ENCODE measurements at regions not wholly inside any gene's neighbourhood (a gene's known extent, or its start where the extent isn't known, plus 50 kb on each side); places are given as distances from the start of the nearest gene placed in this dataset.

DNA sequence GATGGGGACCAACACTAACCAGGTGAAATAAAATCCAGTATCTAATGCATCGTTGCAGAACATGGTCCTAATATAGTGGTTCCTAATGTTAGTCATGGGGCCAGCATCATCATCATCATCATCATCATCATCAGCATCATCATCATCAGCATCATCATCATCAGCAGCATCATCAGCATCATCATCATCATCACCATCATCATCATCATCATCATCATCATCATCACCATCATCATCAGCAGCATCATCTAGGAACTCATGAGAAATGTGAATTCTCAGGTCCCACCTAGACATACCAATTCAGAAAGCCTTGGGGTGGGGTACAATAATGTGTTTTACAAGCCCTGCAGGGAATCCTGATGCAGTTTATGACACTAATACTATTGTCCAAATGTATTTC is 179.4 kb upstream of the LRRN1 start:
- DNase-seq (ENCODE audit: low read depth in 1 of 2, low spot score in 1 of 2) (no peak), FAIRE-seq (no peak), ATAC-seq (no peak)
- Histone ChIP-seq H3K9me3 (no peaks in the 10 kb centered on the region; the same call in 2 of the 3 replicates), H3K4me3 (no peak overlapping the region), H3K4me1 (no peaks in the 10 kb centered on the region), H3K27ac (no peak overlapping the region), H3K4me2 (no peak overlapping the region)
- WGBS (ENCODE audit: missing lambda C conversion rate), result 10% methylated on average over 1 of the region's 1 CpG
- ChIA-PET POLR2A (no interaction called here), CTCF (no interaction called here)
- TF ChIP-seq NFE2L2 (conservative IDR thresholded peaks at IDR 0.05; ENCODE audit: low read length) (no peak), RAD21 (conservative IDR thresholded peaks at IDR 0.05 in 1 of 2, IDR thresholded peaks at IDR 0.05 in 1 of 2) (no peak), FOSB (CRISPR knock-in tag; IDR thresholded peaks at IDR 0.05) (no peak), GATA3 (IDR thresholded peaks at IDR 0.05; ENCODE audit: borderline replicate concordance) (no peak), RARB (CRISPR knock-in tag; IDR thresholded peaks at IDR 0.05) (no peak), HDAC2 (IDR thresholded peaks at IDR 0.05) (no peak), CBX2 (IDR thresholded peaks at IDR 0.05; ENCODE audit: borderline replicate concordance, low read depth) (no peak)
- TF ChIP-seq, protein P1, sequence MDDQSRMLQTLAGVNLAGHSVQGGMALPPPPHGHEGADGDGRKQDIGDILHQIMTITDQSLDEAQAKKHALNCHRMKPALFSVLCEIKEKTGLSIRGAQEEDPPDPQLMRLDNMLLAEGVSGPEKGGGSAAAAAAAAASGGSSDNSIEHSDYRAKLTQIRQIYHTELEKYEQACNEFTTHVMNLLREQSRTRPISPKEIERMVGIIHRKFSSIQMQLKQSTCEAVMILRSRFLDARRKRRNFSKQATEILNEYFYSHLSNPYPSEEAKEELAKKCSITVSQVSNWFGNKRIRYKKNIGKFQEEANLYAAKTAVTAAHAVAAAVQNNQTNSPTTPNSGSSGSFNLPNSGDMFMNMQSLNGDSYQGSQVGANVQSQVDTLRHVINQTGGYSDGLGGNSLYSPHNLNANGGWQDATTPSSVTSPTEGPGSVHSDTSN (IDR thresholded peaks at IDR 0.05), result no peak
- TF ChIP-seq, protein P2, sequence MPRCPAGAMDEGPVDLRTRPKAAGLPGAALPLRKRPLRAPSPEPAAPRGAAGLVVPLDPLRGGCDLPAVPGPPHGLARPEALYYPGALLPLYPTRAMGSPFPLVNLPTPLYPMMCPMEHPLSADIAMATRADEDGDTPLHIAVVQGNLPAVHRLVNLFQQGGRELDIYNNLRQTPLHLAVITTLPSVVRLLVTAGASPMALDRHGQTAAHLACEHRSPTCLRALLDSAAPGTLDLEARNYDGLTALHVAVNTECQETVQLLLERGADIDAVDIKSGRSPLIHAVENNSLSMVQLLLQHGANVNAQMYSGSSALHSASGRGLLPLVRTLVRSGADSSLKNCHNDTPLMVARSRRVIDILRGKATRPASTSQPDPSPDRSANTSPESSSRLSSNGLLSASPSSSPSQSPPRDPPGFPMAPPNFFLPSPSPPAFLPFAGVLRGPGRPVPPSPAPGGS (IDR thresholded peaks at IDR 0.05), result no peak
- TF ChIP-seq, protein P3, sequence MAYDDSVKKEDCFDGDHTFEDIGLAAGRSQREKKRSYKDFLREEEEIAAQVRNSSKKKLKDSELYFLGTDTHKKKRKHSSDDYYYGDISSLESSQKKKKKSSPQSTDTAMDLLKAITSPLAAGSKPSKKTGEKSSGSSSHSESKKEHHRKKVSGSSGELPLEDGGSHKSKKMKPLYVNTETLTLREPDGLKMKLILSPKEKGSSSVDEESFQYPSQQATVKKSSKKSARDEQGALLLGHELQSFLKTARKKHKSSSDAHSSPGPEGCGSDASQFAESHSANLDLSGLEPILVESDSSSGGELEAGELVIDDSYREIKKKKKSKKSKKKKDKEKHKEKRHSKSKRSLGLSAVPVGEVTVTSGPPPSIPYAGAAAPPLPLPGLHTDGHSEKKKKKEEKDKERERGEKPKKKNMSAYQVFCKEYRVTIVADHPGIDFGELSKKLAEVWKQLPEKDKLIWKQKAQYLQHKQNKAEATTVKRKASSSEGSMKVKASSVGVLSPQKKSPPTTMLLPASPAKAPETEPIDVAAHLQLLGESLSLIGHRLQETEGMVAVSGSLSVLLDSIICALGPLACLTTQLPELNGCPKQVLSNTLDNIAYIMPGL (CRISPR knock-in tag; IDR thresholded peaks at IDR 0.05; ENCODE audit: borderline replicate concordance), result no peak
- TF ChIP-seq, protein P4, sequence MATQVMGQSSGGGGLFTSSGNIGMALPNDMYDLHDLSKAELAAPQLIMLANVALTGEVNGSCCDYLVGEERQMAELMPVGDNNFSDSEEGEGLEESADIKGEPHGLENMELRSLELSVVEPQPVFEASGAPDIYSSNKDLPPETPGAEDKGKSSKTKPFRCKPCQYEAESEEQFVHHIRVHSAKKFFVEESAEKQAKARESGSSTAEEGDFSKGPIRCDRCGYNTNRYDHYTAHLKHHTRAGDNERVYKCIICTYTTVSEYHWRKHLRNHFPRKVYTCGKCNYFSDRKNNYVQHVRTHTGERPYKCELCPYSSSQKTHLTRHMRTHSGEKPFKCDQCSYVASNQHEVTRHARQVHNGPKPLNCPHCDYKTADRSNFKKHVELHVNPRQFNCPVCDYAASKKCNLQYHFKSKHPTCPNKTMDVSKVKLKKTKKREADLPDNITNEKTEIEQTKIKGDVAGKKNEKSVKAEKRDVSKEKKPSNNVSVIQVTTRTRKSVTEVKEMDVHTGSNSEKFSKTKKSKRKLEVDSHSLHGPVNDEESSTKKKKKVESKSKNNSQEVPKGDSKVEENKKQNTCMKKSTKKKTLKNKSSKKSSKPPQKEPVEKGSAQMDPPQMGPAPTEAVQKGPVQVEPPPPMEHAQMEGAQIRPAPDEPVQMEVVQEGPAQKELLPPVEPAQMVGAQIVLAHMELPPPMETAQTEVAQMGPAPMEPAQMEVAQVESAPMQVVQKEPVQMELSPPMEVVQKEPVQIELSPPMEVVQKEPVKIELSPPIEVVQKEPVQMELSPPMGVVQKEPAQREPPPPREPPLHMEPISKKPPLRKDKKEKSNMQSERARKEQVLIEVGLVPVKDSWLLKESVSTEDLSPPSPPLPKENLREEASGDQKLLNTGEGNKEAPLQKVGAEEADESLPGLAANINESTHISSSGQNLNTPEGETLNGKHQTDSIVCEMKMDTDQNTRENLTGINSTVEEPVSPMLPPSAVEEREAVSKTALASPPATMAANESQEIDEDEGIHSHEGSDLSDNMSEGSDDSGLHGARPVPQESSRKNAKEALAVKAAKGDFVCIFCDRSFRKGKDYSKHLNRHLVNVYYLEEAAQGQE (IDR thresholded peaks at IDR 0.05), result no peak

DNA sequence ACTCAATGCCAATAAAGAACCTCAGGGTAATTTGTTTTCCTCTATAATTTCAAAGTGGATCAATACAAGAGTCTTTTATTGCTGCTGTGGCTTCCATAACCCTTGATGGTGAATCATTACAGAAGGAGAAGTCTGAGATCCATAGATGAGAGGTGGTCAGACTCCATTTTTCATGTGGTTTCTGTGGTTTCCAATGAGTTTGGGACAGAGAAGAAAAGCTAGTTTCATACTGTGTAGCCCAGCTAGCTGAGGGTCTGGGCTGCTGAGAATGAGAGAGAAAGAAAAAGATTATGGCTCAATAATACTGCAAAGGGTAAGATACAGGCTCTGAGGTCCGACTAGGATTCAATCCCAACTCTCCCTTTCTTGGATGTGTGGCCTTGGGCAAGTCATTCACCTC is 180.6 kb upstream of the LRRN1 start:
- POLR2A ChIA-PET, result no interaction called here
- H3K4me3 ChIP-seq, result no peak overlapping the region
- no peaks in the 10 kb centered on the region; the same call in 2 of the 3 replicates for H3K9me3 ChIP-seq
- FAIRE-seq, result no peak
- no peak for DNase-seq (ENCODE audit: low read depth in 1 of 2, low spot score in 1 of 2)
- WGBS (ENCODE audit: missing lambda C conversion rate), result 0% methylated on average over 1 of the region's 1 CpG
- no peak for ATAC-seq
- CTCF ChIA-PET, result no interaction called here
- H3K4me1 ChIP-seq, result no peaks in the 10 kb centered on the region
- no peak overlapping the region for H3K27ac ChIP-seq
- H3K4me2 ChIP-seq, result no peak overlapping the region
- TF ChIP-seq HOXB5 (CRISPR knock-in tag; IDR thresholded peaks at IDR 0.05) (no peak), KDM1A (IDR thresholded peaks at IDR 0.05; ENCODE audit: low read depth) (no peak), CEBPB (IDR thresholded peaks at IDR 0.05) (no peak), FOSB (CRISPR knock-in tag; IDR thresholded peaks at IDR 0.05) (no peak), JUN (IDR thresholded peaks at IDR 0.05) (no peak), ZFP36 (IDR thresholded peaks at IDR 0.05; ENCODE audit: borderline replicate concordance, partially characterized antibody) (no peak), EP300 (IDR thresholded peaks at IDR 0.05) (no peak), RCOR1 (IDR thresholded peaks at IDR 0.05; ENCODE audit: low read depth, low read length) (no peak), NR3C1 (IDR thresholded peaks at IDR 0.05) (no peak), CHD4 (IDR thresholded peaks at IDR 0.05; ENCODE audit: borderline replicate concordance) (no peak), HOXA7 (CRISPR knock-in tag; IDR thresholded peaks at IDR 0.05) (no peak)
- TF ChIP-seq, protein P5, sequence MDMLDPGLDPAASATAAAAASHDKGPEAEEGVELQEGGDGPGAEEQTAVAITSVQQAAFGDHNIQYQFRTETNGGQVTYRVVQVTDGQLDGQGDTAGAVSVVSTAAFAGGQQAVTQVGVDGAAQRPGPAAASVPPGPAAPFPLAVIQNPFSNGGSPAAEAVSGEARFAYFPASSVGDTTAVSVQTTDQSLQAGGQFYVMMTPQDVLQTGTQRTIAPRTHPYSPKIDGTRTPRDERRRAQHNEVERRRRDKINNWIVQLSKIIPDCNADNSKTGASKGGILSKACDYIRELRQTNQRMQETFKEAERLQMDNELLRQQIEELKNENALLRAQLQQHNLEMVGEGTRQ (IDR thresholded peaks at IDR 0.05), result no peak
- TF ChIP-seq, protein P6, sequence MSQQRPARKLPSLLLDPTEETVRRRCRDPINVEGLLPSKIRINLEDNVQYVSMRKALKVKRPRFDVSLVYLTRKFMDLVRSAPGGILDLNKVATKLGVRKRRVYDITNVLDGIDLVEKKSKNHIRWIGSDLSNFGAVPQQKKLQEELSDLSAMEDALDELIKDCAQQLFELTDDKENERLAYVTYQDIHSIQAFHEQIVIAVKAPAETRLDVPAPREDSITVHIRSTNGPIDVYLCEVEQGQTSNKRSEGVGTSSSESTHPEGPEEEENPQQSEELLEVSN (IDR thresholded peaks at IDR 0.05; ENCODE audit: borderline replicate concordance, low read depth), result no peak
- TF ChIP-seq, protein P7, sequence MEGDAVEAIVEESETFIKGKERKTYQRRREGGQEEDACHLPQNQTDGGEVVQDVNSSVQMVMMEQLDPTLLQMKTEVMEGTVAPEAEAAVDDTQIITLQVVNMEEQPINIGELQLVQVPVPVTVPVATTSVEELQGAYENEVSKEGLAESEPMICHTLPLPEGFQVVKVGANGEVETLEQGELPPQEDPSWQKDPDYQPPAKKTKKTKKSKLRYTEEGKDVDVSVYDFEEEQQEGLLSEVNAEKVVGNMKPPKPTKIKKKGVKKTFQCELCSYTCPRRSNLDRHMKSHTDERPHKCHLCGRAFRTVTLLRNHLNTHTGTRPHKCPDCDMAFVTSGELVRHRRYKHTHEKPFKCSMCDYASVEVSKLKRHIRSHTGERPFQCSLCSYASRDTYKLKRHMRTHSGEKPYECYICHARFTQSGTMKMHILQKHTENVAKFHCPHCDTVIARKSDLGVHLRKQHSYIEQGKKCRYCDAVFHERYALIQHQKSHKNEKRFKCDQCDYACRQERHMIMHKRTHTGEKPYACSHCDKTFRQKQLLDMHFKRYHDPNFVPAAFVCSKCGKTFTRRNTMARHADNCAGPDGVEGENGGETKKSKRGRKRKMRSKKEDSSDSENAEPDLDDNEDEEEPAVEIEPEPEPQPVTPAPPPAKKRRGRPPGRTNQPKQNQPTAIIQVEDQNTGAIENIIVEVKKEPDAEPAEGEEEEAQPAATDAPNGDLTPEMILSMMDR (IDR thresholded peaks at IDR 0.05), result no peak

Measured in A549 (cell line).